HG03378 (cell line): ENCODE measurements at regions not wholly inside any gene's neighbourhood (a gene's known extent, or its start where the extent isn't known, plus 50 kb on each side); places are given as distances from the start of the nearest gene placed in this dataset.
"Not testable (repeated sequence)": the region's sequence is repeated elsewhere in the genome, so short reads cannot be mapped to it uniquely, and the experiment has no call there.

Experiments
- ATAC-seq: cut with Tn5 transposase; IDR thresholded peaks from one replicate; pipeline ENCODE4 v1.9.1; 2021; ENCODE audit warnings: mild to moderate bottlenecking, moderate library complexity; ENCODE audit not compliant: unreplicated experiment

GRCh38 chr14:106398931-106399331, 872.5 kb downstream of the TMEM121 start:
- ATAC-seq, result not testable (repeated sequence)

- not testable (repeated sequence) for ATAC-seq
Observed at GRCh38 chr14:106401316-106401715, 874.9 kb downstream of the TMEM121 start.

- ATAC-seq, result not testable (repeated sequence)
Observed at GRCh38 chr14:106410229-106410628, 883.8 kb downstream of the TMEM121 start.

GRCh38 chr14:106414464-106414863, 888.1 kb downstream of the TMEM121 start:
- no peak for ATAC-seq

- ATAC-seq, result peak; percentile 77
Observed at GRCh38 chr14:106417224-106418049, 891.1 kb downstream of the TMEM121 start.

- no peak for ATAC-seq
Observed at GRCh38 chr14:106419376-106419965, 893.1 kb downstream of the TMEM121 start.

GRCh38 chr14:106421431-106422033, 895.1 kb downstream of the TMEM121 start:
- not testable (repeated sequence) for ATAC-seq

GRCh38 chr14:106422066-106422465, 895.7 kb downstream of the TMEM121 start:
- no peak for ATAC-seq

GRCh38 chr14:106425150-106425549, 898.8 kb downstream of the TMEM121 start:
- not testable (repeated sequence) for ATAC-seq

- no peak for ATAC-seq
Observed at GRCh38 chr14:106436310-106436905, 910.0 kb downstream of the TMEM121 start.

- no peak for ATAC-seq
Observed at GRCh38 chr14:106442857-106443256, 916.5 kb downstream of the TMEM121 start.

- no peak for ATAC-seq
Observed at GRCh38 chr14:106455026-106455425, 928.6 kb downstream of the TMEM121 start.

- no peak for ATAC-seq
Observed at GRCh38 chr14:106459971-106460730, 933.8 kb downstream of the TMEM121 start.

- no peak for ATAC-seq
Observed at GRCh38 chr14:106460916-106461315, 934.5 kb downstream of the TMEM121 start.

GRCh38 chr14:106466483-106466882, 940.1 kb downstream of the TMEM121 start:
- ATAC-seq, result not testable (repeated sequence)

GRCh38 chr14:106468869-106469268, 942.5 kb downstream of the TMEM121 start:
- not testable (repeated sequence) for ATAC-seq

GRCh38 chr14:106470028-106470427, 943.6 kb downstream of the TMEM121 start:
- not testable (repeated sequence) for ATAC-seq

GRCh38 chr14:106474261-106475028, 948.1 kb downstream of the TMEM121 start:
- ATAC-seq, result peak; percentile 58

- not testable (repeated sequence) for ATAC-seq
Observed at GRCh38 chr14:106475214-106475613, 948.8 kb downstream of the TMEM121 start.

- not testable (repeated sequence) for ATAC-seq
Observed at GRCh38 chr14:106477600-106477999, 951.2 kb downstream of the TMEM121 start.
